ENCODE measurements at regions not wholly inside any gene's neighbourhood (a gene's known extent, or its start where the extent isn't known, plus 50 kb on each side); places are given as distances from the start of the nearest gene placed in this dataset.

DNA sequence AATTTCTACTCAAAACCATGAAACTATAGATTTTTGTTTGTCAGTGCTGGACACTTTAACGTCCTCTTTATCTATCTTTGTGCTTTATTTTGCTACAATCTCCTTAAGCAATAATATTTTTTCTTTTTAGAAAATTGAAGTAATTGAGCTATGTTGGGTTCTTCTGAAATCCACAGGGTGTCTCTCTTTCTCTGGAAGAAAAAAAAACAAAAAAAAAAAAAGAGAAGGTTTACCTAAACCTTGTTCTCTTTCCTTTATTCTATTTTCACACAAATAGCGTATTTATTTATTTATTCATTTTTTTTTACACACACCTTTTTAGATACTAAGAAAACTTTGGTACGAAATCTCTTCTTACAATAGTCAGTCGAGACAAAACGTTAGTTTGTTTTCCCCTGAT, 601.0 kb downstream of the EDEM1 start:
- DNase-seq (no peak), ATAC-seq (no peak)
- Mint-ChIP-seq H3K4me1 (no peaks in the 10 kb centered on the region), H3K27me3 (ENCODE audit: low read depth in 2 of 2) (no peaks in the 10 kb centered on the region), H3K4me3 (no peak overlapping the region), H3K36me3 (no peaks in the 10 kb centered on the region), H3K27ac (no peak overlapping the region), H3K9me3 (peaks cover 0 to 5% of the 10 kb centered on the region in 2 donors)
- no peak overlapping the region for H3K27ac ChIP-seq (ENCODE audit: low read length)
- H3K9me3 ChIP-seq (ENCODE audit: control insufficient read depth, insufficient read depth, low read length), result no peaks in the 10 kb centered on the region
- H3K36me3 ChIP-seq (ENCODE audit: control insufficient read depth, insufficient read depth, low read length), result no peaks in the 10 kb centered on the region
- no peaks in the 10 kb centered on the region for H3K4me1 ChIP-seq (ENCODE audit: control insufficient read depth, insufficient read depth, low read length)
- intact Hi-C loops (cut with micrococcal nuclease), result no loop called here
- no peaks in the 10 kb centered on the region for H3K27me3 ChIP-seq (ENCODE audit: control insufficient read depth, insufficient read depth, low read length)
- WGBS (ENCODE audit: insufficient coverage), result 79% methylated on average over 3 of the region's 5 CpGs
- TF ChIP-seq CTCF (IDR thresholded peaks at IDR 0.05), result no peak
- no peak overlapping the region for H3K4me3 ChIP-seq (ENCODE audit: low read length)

- Mint-ChIP-seq H3K27me3 (ENCODE audit: low read depth in 2 of 2) (no peaks in the 10 kb centered on the region), H3K4me3 (no peak overlapping the region), H3K9me3 (peaks cover 3 to 4% of the 10 kb centered on the region in 2 donors), H3K4me1 (no peaks in the 10 kb centered on the region), H3K36me3 (no peaks in the 10 kb centered on the region), H3K27ac (no peak overlapping the region)
- WGBS (ENCODE audit: insufficient coverage), result no CpG with 5 or more reads among the region's 1 CpG
- intact Hi-C loops (cut with micrococcal nuclease), result no loop called here
- Histone ChIP-seq H3K27ac (ENCODE audit: low read length) (no peak overlapping the region), H3K9me3 (ENCODE audit: control insufficient read depth, insufficient read depth, low read length) (no peaks in the 10 kb centered on the region), H3K4me1 (ENCODE audit: control insufficient read depth, insufficient read depth, low read length) (no peaks in the 10 kb centered on the region), H3K27me3 (ENCODE audit: control insufficient read depth, insufficient read depth, low read length) (no peaks in the 10 kb centered on the region), H3K4me3 (ENCODE audit: low read length) (no peak overlapping the region), H3K36me3 (ENCODE audit: control insufficient read depth, insufficient read depth, low read length) (no peaks in the 10 kb centered on the region)
- DNase-seq (no peak), ATAC-seq (no peak)
- TF ChIP-seq CTCF (IDR thresholded peaks at IDR 0.05), result no peak
These were observed 604.1 kb downstream of the EDEM1 start for GRCh38 chr3:5791558-5791957.

DNA sequence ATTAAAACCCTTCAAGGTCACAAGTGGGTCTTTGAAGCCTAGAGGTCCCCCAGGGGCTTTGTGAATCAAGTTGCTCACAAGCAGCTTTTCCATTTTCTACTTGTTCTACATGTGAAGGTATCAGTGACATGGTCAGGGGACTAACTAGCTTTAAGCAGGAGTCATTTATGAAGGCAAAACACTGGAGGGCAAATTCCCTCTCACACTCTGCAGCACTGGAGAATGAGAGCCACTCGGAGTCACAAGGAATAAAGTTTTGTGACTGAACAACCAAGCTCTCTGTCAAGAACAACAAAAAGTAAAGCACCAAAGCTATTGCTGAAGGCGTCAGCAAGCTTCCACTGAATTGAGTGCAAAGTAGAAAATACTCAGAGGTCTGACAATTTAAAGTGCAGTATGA, 609.0 kb downstream of the EDEM1 start:
- peaks cover 3% of the 10 kb centered on the region in 2 donors for H3K9me3 Mint-ChIP-seq
- H3K4me1 Mint-ChIP-seq, result no peaks in the 10 kb centered on the region
- no peaks in the 10 kb centered on the region for H3K36me3 Mint-ChIP-seq
- no peak for TF ChIP-seq CTCF (IDR thresholded peaks at IDR 0.05)
- intact Hi-C loops (cut with micrococcal nuclease), result no loop called here
- Histone ChIP-seq H3K36me3 (ENCODE audit: control insufficient read depth, insufficient read depth, low read length) (no peaks in the 10 kb centered on the region), H3K9me3 (ENCODE audit: control insufficient read depth, insufficient read depth, low read length) (no peaks in the 10 kb centered on the region), H3K4me3 (ENCODE audit: low read length) (no peak overlapping the region), H3K27me3 (ENCODE audit: control insufficient read depth, insufficient read depth, low read length) (no peaks in the 10 kb centered on the region), H3K4me1 (ENCODE audit: control insufficient read depth, insufficient read depth, low read length) (no peaks in the 10 kb centered on the region), H3K27ac (ENCODE audit: low read length) (no peak overlapping the region)
- no peak for DNase-seq
- no peak for ATAC-seq
- 69% methylated on average over 2 of the region's 2 CpGs for WGBS (ENCODE audit: insufficient coverage)
- no peak overlapping the region for H3K4me3 Mint-ChIP-seq
- H3K27me3 Mint-ChIP-seq (ENCODE audit: low read depth in 2 of 2), result no peaks in the 10 kb centered on the region
- H3K27ac Mint-ChIP-seq, result no peak overlapping the region

- no peak overlapping the region for H3K4me3 ChIP-seq (ENCODE audit: low read length)
- Mint-ChIP-seq H3K9me3 (peaks cover 0 to 3% of the 10 kb centered on the region in 2 donors), H3K4me1 (no peaks in the 10 kb centered on the region), H3K4me3 (no peak overlapping the region), H3K36me3 (no peaks in the 10 kb centered on the region), H3K27me3 (ENCODE audit: low read depth in 2 of 2) (no peaks in the 10 kb centered on the region), H3K27ac (no peak overlapping the region)
- H3K36me3 ChIP-seq (ENCODE audit: control insufficient read depth, insufficient read depth, low read length), result no peaks in the 10 kb centered on the region
- H3K9me3 ChIP-seq (ENCODE audit: control insufficient read depth, insufficient read depth, low read length), result no peaks in the 10 kb centered on the region
- H3K27ac ChIP-seq (ENCODE audit: low read length), result no peak overlapping the region
- intact Hi-C loops (cut with micrococcal nuclease), result no loop called here
- 87% methylated on average over 2 of the region's 2 CpGs for WGBS (ENCODE audit: insufficient coverage)
- TF ChIP-seq CTCF (IDR thresholded peaks at IDR 0.05), result no peak
- DNase-seq (no peak), ATAC-seq (no peak)
- H3K4me1 ChIP-seq (ENCODE audit: control insufficient read depth, insufficient read depth, low read length), result no peaks in the 10 kb centered on the region
- no peaks in the 10 kb centered on the region for H3K27me3 ChIP-seq (ENCODE audit: control insufficient read depth, insufficient read depth, low read length)
These were observed 611.3 kb downstream of the EDEM1 start for GRCh38 chr3:5798809-5799208.

Measured in natural killer cell (primary cell).